ENCODE measurements at regions not wholly inside any gene's neighbourhood (a gene's known extent, or its start where the extent isn't known, plus 50 kb on each side); places are given as distances from the start of the nearest gene placed in this dataset.
"Not testable (repeated sequence)": the region's sequence is repeated elsewhere in the genome, so short reads cannot be mapped to it uniquely, and the experiment has no call there.

DNA sequence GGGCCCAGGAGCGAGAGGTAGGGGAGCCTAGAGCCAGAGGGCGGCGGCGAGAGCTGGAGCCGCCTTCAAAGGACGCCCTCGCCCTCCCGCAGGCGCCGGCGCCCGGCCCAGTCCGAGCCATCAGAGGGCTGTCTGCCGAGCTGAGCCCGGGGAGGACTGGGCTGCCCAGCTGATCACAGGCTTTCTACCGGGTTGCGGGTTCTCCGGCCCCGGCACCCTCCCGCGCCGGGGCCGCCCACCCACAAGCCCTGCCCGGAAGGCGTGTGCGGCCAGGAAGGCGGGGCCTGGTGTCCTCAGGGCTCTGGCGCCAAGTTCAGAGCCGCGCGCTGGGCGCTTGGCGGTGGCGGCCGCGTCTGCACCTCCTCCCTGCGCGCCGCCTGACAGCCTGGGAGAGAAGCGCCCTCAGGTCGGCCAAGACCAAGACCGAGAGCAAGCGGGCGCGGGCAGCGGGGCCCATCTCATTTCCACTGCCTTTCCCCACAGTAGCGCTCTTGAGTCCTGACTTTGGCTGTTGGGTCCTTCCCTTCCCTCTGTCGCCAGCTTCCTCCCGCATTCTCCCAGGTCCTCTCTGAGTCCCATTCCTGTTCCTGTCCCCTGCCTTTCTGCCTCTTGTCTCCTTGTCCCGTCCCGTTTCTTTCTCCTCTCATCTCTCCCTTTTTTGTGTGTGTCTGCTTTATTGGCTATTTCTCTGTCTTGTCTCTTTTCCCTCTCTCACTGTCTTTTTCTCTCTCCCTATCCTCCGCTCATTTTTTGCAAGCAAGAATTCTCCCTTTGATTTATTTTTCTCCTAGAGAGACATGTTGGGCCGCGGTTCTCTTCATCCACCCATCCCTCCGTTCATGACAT lies 60.6 kb upstream of the MSMB start:
- peaks cover 24% of the 10 kb centered on the region for H3K27me3 ChIP-seq (ENCODE audit: insufficient read depth, insufficient read length)
- H3K9me3 ChIP-seq (ENCODE audit: insufficient read depth, low read length), result no peaks in the 10 kb centered on the region
- TF ChIP-seq SUZ12 (IDR thresholded peaks at IDR 0.05; ENCODE audit: extremely low read depth, insufficient read depth, insufficient read length) (no peak), ZNF274 (IDR thresholded peaks at IDR 0.05; ENCODE audit: low read depth, low read length) (no peak), YY1 (IDR thresholded peaks at IDR 0.05; ENCODE audit: insufficient read depth, insufficient read length) (no peak)
- no peaks in the 10 kb centered on the region for H3K36me3 ChIP-seq (ENCODE audit: insufficient read depth, insufficient read length, low read length)
- H3K9ac ChIP-seq (ENCODE audit: insufficient read length, low read depth), result peak overlapping the region; percentile 76
- no peak for DNase-seq (ENCODE audit: low read depth, low spot score)
- peak overlapping the region; percentile 64 for H3K4me3 ChIP-seq (ENCODE audit: insufficient read length, low read depth)
- H3K4me1 ChIP-seq (ENCODE audit: insufficient read depth, insufficient read length), result peaks cover 2% of the 10 kb centered on the region

DNA sequence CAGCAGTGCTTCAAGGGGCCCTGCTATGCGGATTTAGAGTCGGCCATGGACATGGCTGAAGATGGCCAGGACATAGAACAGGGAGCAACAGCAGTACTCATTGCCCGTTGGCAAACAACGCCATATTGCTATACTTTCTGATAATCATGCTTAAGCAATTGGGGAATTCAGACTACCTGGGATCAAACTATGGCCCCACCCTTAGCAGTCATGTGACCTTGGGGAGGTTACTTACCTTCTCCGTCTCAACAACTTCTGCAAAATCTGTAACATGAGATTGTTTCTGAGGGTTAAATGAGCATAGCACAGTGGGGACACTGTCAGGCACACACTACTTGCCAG lies 62.1 kb upstream of the MSMB start:
- not testable (repeated sequence) for H3K36me3 ChIP-seq (ENCODE audit: insufficient read depth, insufficient read length, low read length); H3K4me3 ChIP-seq (ENCODE audit: insufficient read length, low read depth); DNase-seq (ENCODE audit: low read depth, low spot score); H3K4me1 ChIP-seq (ENCODE audit: insufficient read depth, insufficient read length); H3K9me3 ChIP-seq (ENCODE audit: insufficient read depth, low read length); H3K9ac ChIP-seq (ENCODE audit: insufficient read length, low read depth)
- peaks cover 24% of the 10 kb centered on the region for H3K27me3 ChIP-seq (ENCODE audit: insufficient read depth, insufficient read length)

DNA sequence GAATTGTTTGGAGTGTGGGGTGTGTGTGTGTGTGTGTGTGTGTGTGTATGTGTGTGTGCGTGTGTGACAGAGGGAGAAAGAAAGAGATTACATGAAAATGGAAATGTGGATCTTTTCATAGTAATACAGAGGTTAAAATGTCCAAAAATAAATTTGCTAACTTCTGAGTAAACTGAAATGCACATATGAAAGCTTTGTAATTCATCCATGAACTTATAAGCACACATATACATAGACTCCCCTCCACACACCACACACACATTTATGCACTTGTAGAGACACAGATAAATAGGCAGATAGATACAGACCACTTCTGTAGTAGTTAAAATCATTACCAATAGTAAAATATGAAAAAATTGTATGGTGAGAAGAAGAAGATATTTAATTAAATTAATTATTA lies 108.2 kb upstream of the MSMB start:
- H3K27me3 ChIP-seq (ENCODE audit: insufficient read depth, insufficient read length); H3K9ac ChIP-seq (ENCODE audit: insufficient read length, low read depth); DNase-seq (ENCODE audit: low read depth, low spot score); H3K9me3 ChIP-seq (ENCODE audit: insufficient read depth, low read length); H3K4me1 ChIP-seq (ENCODE audit: insufficient read depth, insufficient read length); H3K4me3 ChIP-seq (ENCODE audit: insufficient read length, low read depth); H3K36me3 ChIP-seq (ENCODE audit: insufficient read depth, insufficient read length, low read length): not testable (repeated sequence)

DNA sequence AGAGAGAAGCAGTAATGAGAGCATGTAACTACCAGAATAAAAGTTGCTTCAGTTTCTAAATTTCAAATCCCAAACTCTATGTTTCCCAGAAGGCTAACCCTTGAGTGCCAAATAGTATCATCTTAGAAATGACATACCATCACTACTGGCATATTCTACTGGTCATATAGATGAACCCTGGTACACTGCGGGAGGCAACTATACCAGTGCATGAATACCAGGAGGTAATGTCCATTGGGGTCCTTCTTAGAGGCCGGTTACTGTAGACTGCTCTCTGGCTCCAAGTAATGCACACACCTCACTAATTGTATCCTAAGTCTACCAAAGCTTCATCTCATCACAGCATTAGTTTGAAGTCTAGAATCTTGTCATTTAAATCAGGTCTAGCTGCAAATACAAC lies 108.6 kb upstream of the MSMB start:
- H3K9ac ChIP-seq (ENCODE audit: insufficient read length, low read depth); H3K27me3 ChIP-seq (ENCODE audit: insufficient read depth, insufficient read length); H3K4me3 ChIP-seq (ENCODE audit: insufficient read length, low read depth); H3K4me1 ChIP-seq (ENCODE audit: insufficient read depth, insufficient read length); H3K9me3 ChIP-seq (ENCODE audit: insufficient read depth, low read length); DNase-seq (ENCODE audit: low read depth, low spot score); H3K36me3 ChIP-seq (ENCODE audit: insufficient read depth, insufficient read length, low read length): not testable (repeated sequence)

DNA sequence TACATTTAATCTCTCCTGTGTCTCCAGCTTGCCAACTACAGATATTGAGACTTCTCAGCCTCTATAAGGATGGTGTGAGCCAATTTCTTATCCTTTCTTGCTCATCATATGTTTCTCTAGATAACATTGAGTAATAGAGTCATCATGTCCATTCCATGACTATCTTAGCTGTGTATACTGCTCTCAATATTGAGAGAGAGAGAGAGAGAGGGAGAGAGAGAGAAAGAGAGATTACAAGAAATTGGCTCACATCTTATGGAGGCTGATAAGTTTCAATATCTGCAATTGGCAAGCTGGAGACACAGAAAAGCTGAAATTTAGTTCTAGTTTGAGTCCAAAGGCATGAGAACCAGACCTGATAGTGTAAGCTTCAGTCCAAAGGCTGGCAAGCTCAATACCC lies 110.8 kb upstream of the MSMB start:
- not testable (repeated sequence) for H3K9me3 ChIP-seq (ENCODE audit: insufficient read depth, low read length)

DNA sequence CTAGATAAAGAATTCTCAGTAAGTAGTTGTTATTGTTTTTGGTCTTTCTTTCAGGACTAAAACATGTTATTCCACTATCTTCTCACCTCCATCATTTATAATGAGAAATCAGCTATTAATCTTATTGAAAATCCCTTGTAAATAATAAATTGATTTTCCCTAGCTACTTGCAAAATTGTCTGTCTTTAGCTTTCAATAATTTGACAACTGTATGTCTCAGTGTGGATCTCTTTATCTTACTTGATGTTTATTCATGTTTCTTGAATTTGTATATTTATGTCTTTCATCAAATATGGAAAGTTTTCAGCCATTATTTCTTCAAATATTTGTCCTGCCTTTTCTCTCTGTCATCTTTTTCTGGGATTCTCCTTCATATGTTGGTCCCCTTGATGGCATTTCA lies 117.1 kb upstream of the ANTXRL start:
- no peak for DNase-seq (ENCODE audit: low read depth, low spot score)
- Histone ChIP-seq H3K4me1 (ENCODE audit: insufficient read depth, insufficient read length) (no peaks in the 10 kb centered on the region), H3K9ac (ENCODE audit: insufficient read length, low read depth) (no peak overlapping the region), H3K36me3 (ENCODE audit: insufficient read depth, insufficient read length, low read length) (no peaks in the 10 kb centered on the region), H3K4me3 (ENCODE audit: insufficient read length, low read depth) (no peak overlapping the region), H3K27me3 (ENCODE audit: insufficient read depth, insufficient read length) (no peaks in the 10 kb centered on the region), H3K9me3 (ENCODE audit: insufficient read depth, low read length) (peaks cover 5% of the 10 kb centered on the region; the same call in 1 of the 2 replicates)
- TF ChIP-seq YY1 (IDR thresholded peaks at IDR 0.05; ENCODE audit: insufficient read depth, insufficient read length) (no peak), ZNF274 (IDR thresholded peaks at IDR 0.05; ENCODE audit: low read depth, low read length) (no peak), SUZ12 (IDR thresholded peaks at IDR 0.05; ENCODE audit: extremely low read depth, insufficient read depth, insufficient read length) (no peak)

More for the DNA sequence above, 110.8 kb upstream of the MSMB start:
- not testable (repeated sequence) for DNase-seq (ENCODE audit: low read depth, low spot score); H3K4me3 ChIP-seq (ENCODE audit: insufficient read length, low read depth); H3K27me3 ChIP-seq (ENCODE audit: insufficient read depth, insufficient read length); H3K4me1 ChIP-seq (ENCODE audit: insufficient read depth, insufficient read length); H3K36me3 ChIP-seq (ENCODE audit: insufficient read depth, insufficient read length, low read length); H3K9ac ChIP-seq (ENCODE audit: insufficient read length, low read depth)

DNA sequence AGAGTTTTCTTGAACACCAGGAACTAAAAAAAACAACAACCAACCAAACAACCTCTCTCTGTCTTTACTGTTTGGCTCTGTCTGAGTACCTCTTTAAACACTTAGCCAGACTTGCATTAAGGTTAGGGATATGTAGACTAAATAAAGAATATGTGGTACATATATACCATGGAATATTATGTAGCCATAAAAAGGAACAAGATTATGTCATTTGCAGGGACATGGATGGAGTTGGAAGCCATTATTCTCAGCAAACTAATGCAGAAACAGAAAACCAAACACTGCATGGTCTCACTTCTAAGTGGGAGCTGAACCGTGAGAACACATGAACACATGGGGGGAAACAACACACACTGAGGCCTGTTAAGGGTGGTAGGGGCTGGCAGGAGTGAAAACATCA lies 116.0 kb upstream of the ANTXRL start:
- Histone ChIP-seq H3K4me1 (ENCODE audit: insufficient read depth, insufficient read length) (no peaks in the 10 kb centered on the region), H3K36me3 (ENCODE audit: insufficient read depth, insufficient read length, low read length) (no peaks in the 10 kb centered on the region), H3K9ac (ENCODE audit: insufficient read length, low read depth) (no peak overlapping the region), H3K27me3 (ENCODE audit: insufficient read depth, insufficient read length) (no peaks in the 10 kb centered on the region), H3K9me3 (ENCODE audit: insufficient read depth, low read length) (peaks cover 5% of the 10 kb centered on the region; the same call in 1 of the 2 replicates), H3K4me3 (ENCODE audit: insufficient read length, low read depth) (no peak overlapping the region)
- TF ChIP-seq SUZ12 (IDR thresholded peaks at IDR 0.05; ENCODE audit: extremely low read depth, insufficient read depth, insufficient read length) (no peak), YY1 (IDR thresholded peaks at IDR 0.05; ENCODE audit: insufficient read depth, insufficient read length) (no peak), ZNF274 (IDR thresholded peaks at IDR 0.05; ENCODE audit: low read depth, low read length) (no peak)
- DNase-seq (ENCODE audit: low read depth, low spot score), result no peak

DNA sequence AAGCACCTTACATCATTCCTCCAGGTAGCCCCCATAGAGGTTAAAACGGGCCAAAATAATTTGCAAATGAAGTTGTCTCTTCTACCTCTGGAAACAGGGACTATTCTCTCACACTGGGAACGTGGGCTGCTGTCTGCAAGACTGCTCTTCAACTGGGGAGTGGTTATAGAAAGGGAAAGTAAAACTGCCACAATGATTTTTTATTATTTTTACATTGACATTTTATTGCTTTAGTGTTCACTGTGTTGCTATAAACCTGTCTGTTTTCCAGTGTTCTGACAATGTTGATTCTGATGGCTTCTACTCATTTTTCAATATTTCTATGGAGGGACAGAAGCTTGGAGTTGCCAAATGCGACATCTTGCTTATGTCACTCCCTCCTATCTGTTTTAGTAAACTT lies 115.1 kb upstream of the ANTXRL start:
- H3K36me3 ChIP-seq (ENCODE audit: insufficient read depth, insufficient read length, low read length), result no peaks in the 10 kb centered on the region
- DNase-seq (ENCODE audit: low read depth, low spot score), result no peak
- no peak overlapping the region for H3K9ac ChIP-seq (ENCODE audit: insufficient read length, low read depth)
- peaks cover 5% of the 10 kb centered on the region; the same call in 1 of the 2 replicates for H3K9me3 ChIP-seq (ENCODE audit: insufficient read depth, low read length)
- no peak for TF ChIP-seq SUZ12 (IDR thresholded peaks at IDR 0.05; ENCODE audit: extremely low read depth, insufficient read depth, insufficient read length)
- TF ChIP-seq YY1 (IDR thresholded peaks at IDR 0.05; ENCODE audit: insufficient read depth, insufficient read length), result no peak
- no peak for TF ChIP-seq ZNF274 (IDR thresholded peaks at IDR 0.05; ENCODE audit: low read depth, low read length)
- H3K4me1 ChIP-seq (ENCODE audit: insufficient read depth, insufficient read length), result no peaks in the 10 kb centered on the region
- no peaks in the 10 kb centered on the region for H3K27me3 ChIP-seq (ENCODE audit: insufficient read depth, insufficient read length)
- no peak overlapping the region for H3K4me3 ChIP-seq (ENCODE audit: insufficient read length, low read depth)
